H1 (cell line): ENCODE measurements at regions not wholly inside any gene's neighbourhood (a gene's known extent, or its start where the extent isn't known, plus 50 kb on each side); places are given as distances from the start of the nearest gene placed in this dataset.

ENCODE experiments used
- CHD2 ChIP-seq: IDR thresholded peaks from 2 replicates; pipeline ENCODE4 v1.6.1; 2012; ENCODE audit warnings: low read length, improper control_type of control experiment
- CTCF ChIP-seq, 3 experiments: IDR thresholded peaks; 1 replicate in 2 of 3; 2 replicates in 1 of 3; pipeline versions ENCODE4 v1.5.1 to v1.6.1; 2011; ENCODE audit warnings: low read length in 3 of 3, mild to moderate bottlenecking in 3 of 3, inconsistent platforms in 2 of 3, low read depth in 1 of 3, moderate library complexity in 1 of 3; ENCODE audit not compliant: insufficient read depth in 1 of 3; ENCODE audit errors: control extremely low read depth in 1 of 3
- GABPA ChIP-seq: IDR thresholded peaks from 2 replicates; pipeline ENCODE4 v1.6.1; 2011; ENCODE audit warnings: mild to moderate bottlenecking, low read length, moderate library complexity, borderline replicate concordance; ENCODE audit not compliant: insufficient read depth
- USF2 ChIP-seq: IDR thresholded peaks from 2 replicates; pipeline ENCODE4 v1.6.1; 2011; ENCODE audit warnings: low read length, improper control_type of control experiment

DNA sequence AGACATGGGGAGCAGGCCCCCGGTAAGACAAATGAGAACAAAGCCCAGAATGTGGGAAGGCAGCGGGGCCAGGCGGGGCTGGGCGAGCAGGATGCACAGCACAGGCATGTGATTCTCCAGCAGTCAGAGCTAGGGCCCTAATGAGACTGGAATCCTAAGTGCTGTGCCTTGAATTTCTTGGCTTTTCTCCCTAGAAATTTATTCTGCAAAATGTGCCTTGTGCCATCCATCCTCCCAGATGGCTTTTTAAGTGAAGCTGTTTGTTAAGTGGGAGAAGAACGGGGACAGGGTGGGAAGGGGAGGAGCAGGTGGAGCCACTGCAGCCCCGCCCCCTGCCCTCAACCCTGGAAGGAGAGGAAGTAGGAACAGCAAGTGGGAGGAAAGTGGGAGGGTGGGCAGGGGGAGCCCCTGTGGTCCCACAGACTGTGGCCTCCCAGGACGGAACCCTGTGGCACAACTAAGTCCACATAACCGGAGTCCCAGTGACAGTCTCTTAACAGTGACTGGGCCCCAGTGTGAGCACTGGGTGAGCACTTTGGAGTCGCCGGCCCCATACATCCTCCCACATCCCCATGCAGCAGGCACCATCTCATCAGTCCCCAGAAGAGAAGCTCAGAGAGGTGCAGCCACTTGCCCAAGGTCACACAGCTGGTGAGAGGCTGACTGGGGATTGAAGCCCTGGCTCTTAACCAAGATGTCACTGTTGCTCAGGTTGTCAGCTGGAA lies 216.9 kb downstream of the MATN1 start:
- no peak for TF ChIP-seq CHD2
- no peak for TF ChIP-seq USF2
- TF ChIP-seq CTCF (IDR thresholded peaks at IDR 0.05; ENCODE audit: control extremely low read depth in 1 of 3, insufficient read depth in 1 of 3, low read depth in 1 of 3, low read length in 3 of 3), result no peak
- no peak for TF ChIP-seq GABPA
